HG03039 (cell line): ENCODE measurements at regions not wholly inside any gene's neighbourhood (a gene's known extent, or its start where the extent isn't known, plus 50 kb on each side); places are given as distances from the start of the nearest gene placed in this dataset.

Source experiments
- ATAC-seq: cut with Tn5 transposase; IDR thresholded peaks from one replicate; pipeline ENCODE4 v1.9.1; 2021; ENCODE audit warnings: mild to moderate bottlenecking, moderate library complexity; ENCODE audit not compliant: unreplicated experiment

- ATAC-seq: no peak
Observed at GRCh38 chr10:130230036-130230435, 93.8 kb downstream of the GLRX3 start.

- no peak for ATAC-seq
Observed at GRCh38 chr10:130230611-130231010, 94.4 kb downstream of the GLRX3 start.

- ATAC-seq: no peak
Observed at GRCh38 chr10:130231251-130231741, 95.1 kb downstream of the GLRX3 start.

GRCh38 chr10:130232166-130233034, 96.2 kb downstream of the GLRX3 start:
- no peak for ATAC-seq

GRCh38 chr10:130233035-130233360, 96.8 kb downstream of the GLRX3 start:
- ATAC-seq: no peak

- ATAC-seq: no peak
Observed at GRCh38 chr10:130233426-130233825, 97.2 kb downstream of the GLRX3 start.

- no peak for ATAC-seq
Observed at GRCh38 chr10:130234171-130234965, 98.2 kb downstream of the GLRX3 start.

- ATAC-seq: no peak
Observed at GRCh38 chr10:130236711-130237110, 100.5 kb downstream of the GLRX3 start.

GRCh38 chr10:130240409-130240808, 104.2 kb downstream of the GLRX3 start:
- no peak for ATAC-seq

- no peak for ATAC-seq
Observed at GRCh38 chr10:130242513-130242912, 106.3 kb downstream of the GLRX3 start.

GRCh38 chr10:130243015-130243414, 106.8 kb downstream of the GLRX3 start:
- ATAC-seq: no peak

- no peak for ATAC-seq
Observed at GRCh38 chr10:130244031-130244927, 108.1 kb downstream of the GLRX3 start.

GRCh38 chr10:130244928-130245495, 108.8 kb downstream of the GLRX3 start:
- ATAC-seq: no peak

- no peak for ATAC-seq
Observed at GRCh38 chr10:130246113-130246512, 109.9 kb downstream of the GLRX3 start.

GRCh38 chr10:130250127-130250526, 113.9 kb downstream of the GLRX3 start:
- no peak for ATAC-seq

GRCh38 chr10:130251766-130252165, 115.6 kb downstream of the GLRX3 start:
- no peak for ATAC-seq

GRCh38 chr10:130254243-130254642, 118.1 kb downstream of the GLRX3 start:
- ATAC-seq: no peak

GRCh38 chr10:130254662-130255061, 118.5 kb downstream of the GLRX3 start:
- no peak for ATAC-seq

GRCh38 chr10:130255777-130256176, 119.6 kb downstream of the GLRX3 start:
- ATAC-seq: no peak

- ATAC-seq: no peak
Observed at GRCh38 chr10:130257897-130258296, 121.7 kb downstream of the GLRX3 start.

GRCh38 chr10:130259380-130259779, 123.2 kb downstream of the GLRX3 start:
- no peak for ATAC-seq
